SHP77 treated with DMSO at 0.1 percent for 48 hours (cell line): ENCODE measurements at regions not wholly inside any gene's neighbourhood (a gene's known extent, or its start where the extent isn't known, plus 50 kb on each side); places are given as distances from the start of the nearest gene placed in this dataset.
"Not testable (repeated sequence)": the region's sequence is repeated elsewhere in the genome, so short reads cannot be mapped to it uniquely, and the experiment has no call there.

Source experiments
- DNase-seq: peaks from one replicate; lab custom pipeline; 2025; lab: John Stamatoyannopoulos, UW

GRCh38 chr9:73095425-73095824, 56.2 kb upstream of the ANXA1 start:
- no peak for DNase-seq

- DNase-seq, result no peak
These were observed 57.8 kb upstream of the ANXA1 start for GRCh38 chr9:73093740-73094379.

GRCh38 chr9:73093016-73093739, 58.5 kb upstream of the ANXA1 start:
- DNase-seq, result no peak

- DNase-seq, result no peak
These were observed 59.8 kb upstream of the ANXA1 start for GRCh38 chr9:73091909-73092308.

- DNase-seq, result no peak
These were observed 61.5 kb upstream of the ANXA1 start for GRCh38 chr9:73090214-73090613.

GRCh38 chr9:73089304-73089985, 62.2 kb upstream of the ANXA1 start:
- no peak for DNase-seq

- DNase-seq, result not testable (repeated sequence)
These were observed 63.8 kb upstream of the ANXA1 start for GRCh38 chr9:73087876-73088275.

GRCh38 chr9:73083519-73083918, 68.1 kb upstream of the ANXA1 start:
- no peak for DNase-seq

GRCh38 chr9:73081979-73082657, 69.5 kb upstream of the ANXA1 start:
- DNase-seq, result no peak

- DNase-seq, result no peak
These were observed 71.5 kb upstream of the ANXA1 start for GRCh38 chr9:73080110-73080694.

GRCh38 chr9:73079326-73079725, 72.3 kb upstream of the ANXA1 start:
- DNase-seq, result no peak

- no peak for DNase-seq
These were observed 74.0 kb upstream of the ANXA1 start for GRCh38 chr9:73077625-73078030.

- DNase-seq, result no peak
These were observed 74.7 kb upstream of the ANXA1 start for GRCh38 chr9:73076970-73077369.

- no peak for DNase-seq
These were observed 77.4 kb upstream of the ANXA1 start for GRCh38 chr9:73074176-73074708.

- no peak for DNase-seq
These were observed 78.1 kb upstream of the ANXA1 start for GRCh38 chr9:73073337-73074175.

- no peak for DNase-seq
These were observed 84.6 kb upstream of the ANXA1 start for GRCh38 chr9:73067074-73067473.

- DNase-seq, result no peak
These were observed 86.2 kb upstream of the ANXA1 start for GRCh38 chr9:73065439-73065838.

- DNase-seq, result no peak
These were observed 87.3 kb upstream of the ANXA1 start for GRCh38 chr9:73064315-73064714.

- DNase-seq, result no peak
These were observed 90.5 kb upstream of the ANXA1 start for GRCh38 chr9:73061146-73061545.

GRCh38 chr9:73059247-73059646, 92.4 kb upstream of the ANXA1 start:
- no peak for DNase-seq

GRCh38 chr9:73056245-73056644, 95.4 kb upstream of the ANXA1 start:
- DNase-seq, result no peak
